Upper lobe of left lung (tissue), 4 donors: ENCODE measurements at regions not wholly inside any gene's neighbourhood (a gene's known extent, or its start where the extent isn't known, plus 50 kb on each side); places are given as distances from the start of the nearest gene placed in this dataset.

ENCODE experiments used
- POLR2A ChIP-seq, 4 donors: fragments of 450-650 bp; IDR thresholded peaks; one replicate each; pipeline ENCODE4 v1.5.1; 2016 to 2017; ENCODE audit warnings: antibody characterized with exemption in 4 of 4, mild to moderate bottlenecking in 2 of 4
- POLR2AphosphoS5 ChIP-seq, 2 donors: sonication (generic); formaldehyde crosslinking; IDR thresholded peaks; one replicate each; pipeline ENCODE4 v1.5.1; 2017; ENCODE audit warnings: antibody characterized with exemption in 2 of 2
- TF ChIP-seq, protein P1 (sequence below), 6 experiments: fragments of 450-650 bp in 4 of 6; fragments of 200-600 bp in 2 of 6; sonication (generic) in 2 of 6; IDR thresholded peaks; one replicate each; pipeline ENCODE4 v1.5.1; 2016 to 2019; ENCODE audit warnings: antibody characterized with exemption in 6 of 6

DNA sequence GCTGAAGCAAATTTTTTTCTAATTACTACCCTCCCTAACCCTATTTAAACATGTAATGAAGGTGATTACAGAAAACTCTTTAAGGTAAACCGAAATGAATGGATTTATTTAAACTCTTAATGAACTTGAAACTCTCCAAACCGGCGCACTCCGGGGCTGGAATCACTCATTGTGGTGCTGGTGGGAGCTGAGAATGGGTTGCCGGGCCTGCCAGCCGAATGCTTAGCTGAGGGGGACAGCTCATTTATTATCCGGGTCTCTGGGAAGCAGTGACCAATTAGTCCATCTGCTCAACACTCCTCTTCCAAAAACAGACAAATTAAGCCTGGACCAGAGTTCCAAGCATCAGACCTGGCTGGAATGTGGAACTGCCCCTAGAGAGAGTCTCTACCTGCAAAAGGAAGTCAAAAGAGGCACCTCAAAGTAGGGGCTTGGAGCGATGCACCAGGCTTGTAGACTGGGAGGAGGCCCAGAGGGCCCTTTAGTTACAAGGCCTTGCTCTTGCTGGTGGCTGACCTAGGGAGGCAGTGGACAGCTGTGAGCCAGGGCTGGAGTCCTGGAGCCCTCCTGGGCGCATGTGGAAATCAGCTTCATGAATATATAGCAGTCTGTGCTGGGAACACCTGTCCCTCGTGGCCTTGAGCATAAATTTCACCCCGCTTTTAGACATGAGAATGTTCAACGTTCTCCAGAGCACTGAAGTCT, 320.7 kb downstream of the AJAP1 start:
- TF ChIP-seq, protein P1, sequence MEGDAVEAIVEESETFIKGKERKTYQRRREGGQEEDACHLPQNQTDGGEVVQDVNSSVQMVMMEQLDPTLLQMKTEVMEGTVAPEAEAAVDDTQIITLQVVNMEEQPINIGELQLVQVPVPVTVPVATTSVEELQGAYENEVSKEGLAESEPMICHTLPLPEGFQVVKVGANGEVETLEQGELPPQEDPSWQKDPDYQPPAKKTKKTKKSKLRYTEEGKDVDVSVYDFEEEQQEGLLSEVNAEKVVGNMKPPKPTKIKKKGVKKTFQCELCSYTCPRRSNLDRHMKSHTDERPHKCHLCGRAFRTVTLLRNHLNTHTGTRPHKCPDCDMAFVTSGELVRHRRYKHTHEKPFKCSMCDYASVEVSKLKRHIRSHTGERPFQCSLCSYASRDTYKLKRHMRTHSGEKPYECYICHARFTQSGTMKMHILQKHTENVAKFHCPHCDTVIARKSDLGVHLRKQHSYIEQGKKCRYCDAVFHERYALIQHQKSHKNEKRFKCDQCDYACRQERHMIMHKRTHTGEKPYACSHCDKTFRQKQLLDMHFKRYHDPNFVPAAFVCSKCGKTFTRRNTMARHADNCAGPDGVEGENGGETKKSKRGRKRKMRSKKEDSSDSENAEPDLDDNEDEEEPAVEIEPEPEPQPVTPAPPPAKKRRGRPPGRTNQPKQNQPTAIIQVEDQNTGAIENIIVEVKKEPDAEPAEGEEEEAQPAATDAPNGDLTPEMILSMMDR (IDR thresholded peaks at IDR 0.05), result no peak
- TF ChIP-seq POLR2A (IDR thresholded peaks at IDR 0.05), result no peak
- no peak for TF ChIP-seq POLR2AphosphoS5 (IDR thresholded peaks at IDR 0.05)
